Esophagus muscularis mucosa (tissue), 4 donors: ENCODE measurements at regions not wholly inside any gene's neighbourhood (a gene's known extent, or its start where the extent isn't known, plus 50 kb on each side); places are given as distances from the start of the nearest gene placed in this dataset.

Experiments used
- EP300 ChIP-seq: sonication (generic); formaldehyde crosslinking; IDR thresholded peaks from one replicate; pipeline ENCODE4 v1.6.1; 2017; ENCODE audit warnings: antibody characterized with exemption
- POLR2A ChIP-seq: fragments of 450-650 bp; IDR thresholded peaks from one replicate; pipeline ENCODE4 v1.6.1; 2017; ENCODE audit warnings: antibody characterized with exemption, moderate library complexity, mild to moderate bottlenecking, low read depth
- POLR2AphosphoS5 ChIP-seq, 2 donors: sonication (generic); formaldehyde crosslinking; IDR thresholded peaks; one replicate each; pipeline ENCODE4 v1.6.1; 2017; ENCODE audit warnings: antibody characterized with exemption in 2 of 2
- TF ChIP-seq, protein P1 (sequence below), 3 experiments: fragments of 200-600 bp in 2 of 3; fragments of 450-650 bp in 1 of 3; sonication (generic) in 2 of 3; IDR thresholded peaks; one replicate each; pipeline ENCODE4 v1.5.1; 2017 to 2019; ENCODE audit warnings: antibody characterized with exemption in 3 of 3, mild to moderate bottlenecking in 2 of 3, moderate library complexity in 1 of 3

- TF ChIP-seq POLR2AphosphoS5 (IDR thresholded peaks at IDR 0.05) (no peak), POLR2A (no peak), EP300 (no peak)
- TF ChIP-seq, protein P1, sequence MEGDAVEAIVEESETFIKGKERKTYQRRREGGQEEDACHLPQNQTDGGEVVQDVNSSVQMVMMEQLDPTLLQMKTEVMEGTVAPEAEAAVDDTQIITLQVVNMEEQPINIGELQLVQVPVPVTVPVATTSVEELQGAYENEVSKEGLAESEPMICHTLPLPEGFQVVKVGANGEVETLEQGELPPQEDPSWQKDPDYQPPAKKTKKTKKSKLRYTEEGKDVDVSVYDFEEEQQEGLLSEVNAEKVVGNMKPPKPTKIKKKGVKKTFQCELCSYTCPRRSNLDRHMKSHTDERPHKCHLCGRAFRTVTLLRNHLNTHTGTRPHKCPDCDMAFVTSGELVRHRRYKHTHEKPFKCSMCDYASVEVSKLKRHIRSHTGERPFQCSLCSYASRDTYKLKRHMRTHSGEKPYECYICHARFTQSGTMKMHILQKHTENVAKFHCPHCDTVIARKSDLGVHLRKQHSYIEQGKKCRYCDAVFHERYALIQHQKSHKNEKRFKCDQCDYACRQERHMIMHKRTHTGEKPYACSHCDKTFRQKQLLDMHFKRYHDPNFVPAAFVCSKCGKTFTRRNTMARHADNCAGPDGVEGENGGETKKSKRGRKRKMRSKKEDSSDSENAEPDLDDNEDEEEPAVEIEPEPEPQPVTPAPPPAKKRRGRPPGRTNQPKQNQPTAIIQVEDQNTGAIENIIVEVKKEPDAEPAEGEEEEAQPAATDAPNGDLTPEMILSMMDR (IDR thresholded peaks at IDR 0.05) = no peak
Measured at GRCh38 chr4:10369517-10369916, 87.7 kb downstream of the ZNF518B start.
